Suprapubic skin (tissue), 4 donors: ENCODE measurements at regions not wholly inside any gene's neighbourhood (a gene's known extent, or its start where the extent isn't known, plus 50 kb on each side); places are given as distances from the start of the nearest gene placed in this dataset.

ENCODE experiments used
- DNase-seq, 2 donors: peaks; one replicate each; pipeline ENCODE4 v3.0.0-alpha.2; 2019; ENCODE audit warnings: low spot score in 2 of 2
- H3K27ac ChIP-seq: fragments of 200-600 bp; sonication (generic); one replicate; pipeline ENCODE4 v1.5.1; 2019
- H3K27me3 ChIP-seq: fragments of 200-600 bp; sonication (generic); one replicate; pipeline ENCODE4 v1.5.1; 2019
- H3K36me3 ChIP-seq: fragments of 200-600 bp; sonication (generic); one replicate; pipeline ENCODE4 v1.5.1; 2019
- H3K4me1 ChIP-seq: fragments of 200-600 bp; sonication (generic); one replicate; pipeline ENCODE4 v1.5.1; 2019
- H3K4me3 ChIP-seq: fragments of 200-600 bp; sonication (generic); one replicate; pipeline ENCODE4 v1.5.1; 2019; ENCODE audit warnings: mild to moderate bottlenecking
- H3K9me3 ChIP-seq: fragments of 200-600 bp; sonication (generic); one replicate; pipeline ENCODE4 v1.5.1; 2019
- CTCF ChIP-seq, 2 donors: fragments of 200-600 bp in 1 of 2; fragments of 450-650 bp in 1 of 2; sonication (generic) in 1 of 2; IDR thresholded peaks; one replicate each; pipeline ENCODE4 v1.5.1; 2016 to 2019; ENCODE audit warnings: antibody characterized with exemption in 2 of 2, mild to moderate bottlenecking in 1 of 2, moderate library complexity in 1 of 2
- EP300 ChIP-seq: sonication (generic); formaldehyde crosslinking; IDR thresholded peaks from one replicate; pipeline ENCODE4 v1.6.1; 2017; ENCODE audit warnings: antibody characterized with exemption
- POLR2A ChIP-seq, 2 donors: fragments of 450-650 bp; IDR thresholded peaks; one replicate each; pipeline ENCODE4 v1.6.1; 2017; ENCODE audit warnings: antibody characterized with exemption in 2 of 2, mild to moderate bottlenecking in 2 of 2, moderate library complexity in 2 of 2
- POLR2AphosphoS5 ChIP-seq, 3 donors: sonication (generic); formaldehyde crosslinking; IDR thresholded peaks; one replicate each; pipeline ENCODE4 v1.6.1; 2017; ENCODE audit warnings: antibody characterized with exemption in 3 of 3
- WGBS: methylation state at CpG from one replicate; pipeline ENCODE4 v1.1.5; 2018; 5-methylcytosine and 5-hydroxymethylcytosine counted together

GRCh38 chrX:42628471-42628870 is 149.5 kb downstream of the PPP1R2C start:
- Histone ChIP-seq H3K4me1 (no peaks in the 10 kb centered on the region), H3K27me3 (no peaks in the 10 kb centered on the region), H3K4me3 (no peak overlapping the region), H3K36me3 (no peaks in the 10 kb centered on the region), H3K27ac (no peak overlapping the region), H3K9me3 (no peaks in the 10 kb centered on the region)
- no peak for DNase-seq
- TF ChIP-seq POLR2A (IDR thresholded peaks at IDR 0.05) (no peak), EP300 (no peak), POLR2AphosphoS5 (IDR thresholded peaks at IDR 0.05) (no peak), CTCF (IDR thresholded peaks at IDR 0.05) (no peak)

GRCh38 chrX:42627891-42628290 is 150.1 kb downstream of the PPP1R2C start:
- no peaks in the 10 kb centered on the region for H3K36me3 ChIP-seq
- H3K9me3 ChIP-seq, result no peaks in the 10 kb centered on the region
- WGBS, result 68% methylated on average over 3 of the region's 3 CpGs
- DNase-seq, result no peak
- H3K4me1 ChIP-seq, result no peaks in the 10 kb centered on the region
- H3K27ac ChIP-seq, result no peak overlapping the region
- H3K4me3 ChIP-seq, result no peak overlapping the region
- no peak for TF ChIP-seq POLR2AphosphoS5 (IDR thresholded peaks at IDR 0.05)
- TF ChIP-seq CTCF (IDR thresholded peaks at IDR 0.05), result no peak
- TF ChIP-seq POLR2A (IDR thresholded peaks at IDR 0.05), result no peak
- TF ChIP-seq EP300, result no peak
- H3K27me3 ChIP-seq, result no peaks in the 10 kb centered on the region

- WGBS, result 47% methylated on average over 1 of the region's 1 CpG
- Histone ChIP-seq H3K9me3 (no peaks in the 10 kb centered on the region), H3K4me3 (no peak overlapping the region), H3K36me3 (no peaks in the 10 kb centered on the region), H3K4me1 (no peaks in the 10 kb centered on the region), H3K27ac (no peak overlapping the region), H3K27me3 (no peaks in the 10 kb centered on the region)
- no peak for DNase-seq
- TF ChIP-seq EP300 (no peak), CTCF (IDR thresholded peaks at IDR 0.05) (no peak), POLR2AphosphoS5 (IDR thresholded peaks at IDR 0.05) (no peak), POLR2A (IDR thresholded peaks at IDR 0.05) (no peak)
Observed at GRCh38 chrX:42624524-42624923, 153.4 kb downstream of the PPP1R2C start.

- Histone ChIP-seq H3K27ac (no peak overlapping the region), H3K4me3 (no peak overlapping the region), H3K36me3 (no peaks in the 10 kb centered on the region), H3K27me3 (no peaks in the 10 kb centered on the region), H3K4me1 (no peaks in the 10 kb centered on the region), H3K9me3 (no peaks in the 10 kb centered on the region)
- TF ChIP-seq EP300 (no peak), CTCF (IDR thresholded peaks at IDR 0.05) (no peak), POLR2A (IDR thresholded peaks at IDR 0.05) (no peak), POLR2AphosphoS5 (IDR thresholded peaks at IDR 0.05) (no peak)
- no peak for DNase-seq
Observed at GRCh38 chrX:42619068-42619467, 158.9 kb downstream of the PPP1R2C start.

- no peaks in the 10 kb centered on the region for H3K4me1 ChIP-seq
- no peaks in the 10 kb centered on the region for H3K9me3 ChIP-seq
- no peak overlapping the region for H3K27ac ChIP-seq
- DNase-seq, result no peak
- TF ChIP-seq EP300, result no peak
- TF ChIP-seq POLR2A (IDR thresholded peaks at IDR 0.05), result no peak
- no peak for TF ChIP-seq CTCF (IDR thresholded peaks at IDR 0.05)
- no peak for TF ChIP-seq POLR2AphosphoS5 (IDR thresholded peaks at IDR 0.05)
- 63% methylated on average over 2 of the region's 2 CpGs for WGBS
- H3K4me3 ChIP-seq, result no peak overlapping the region
- H3K27me3 ChIP-seq, result no peaks in the 10 kb centered on the region
- no peaks in the 10 kb centered on the region for H3K36me3 ChIP-seq
Observed at GRCh38 chrX:42616981-42617380, 161.0 kb downstream of the PPP1R2C start.
